Retinal pigment epithelial cell (primary cell): ENCODE measurements at regions not wholly inside any gene's neighbourhood (a gene's known extent, or its start where the extent isn't known, plus 50 kb on each side); places are given as distances from the start of the nearest gene placed in this dataset.

Experiments used
- DNase-seq: peaks from one replicate; pipeline ENCODE4 v3.0.0-alpha.2; 2010; ENCODE audit warnings: low read depth
- H3K4me3 ChIP-seq: 2 replicates; pipeline ENCODE4 v1.5.1; 2011; ENCODE audit warnings: mild to moderate bottlenecking, low read length, control low read depth, moderate library complexity
- CTCF ChIP-seq: conservative IDR thresholded peaks from 2 replicates; pipeline ENCODE4 v1.5.1; 2011; ENCODE audit warnings: low read depth, low read length, control low read depth, inconsistent platforms

DNA sequence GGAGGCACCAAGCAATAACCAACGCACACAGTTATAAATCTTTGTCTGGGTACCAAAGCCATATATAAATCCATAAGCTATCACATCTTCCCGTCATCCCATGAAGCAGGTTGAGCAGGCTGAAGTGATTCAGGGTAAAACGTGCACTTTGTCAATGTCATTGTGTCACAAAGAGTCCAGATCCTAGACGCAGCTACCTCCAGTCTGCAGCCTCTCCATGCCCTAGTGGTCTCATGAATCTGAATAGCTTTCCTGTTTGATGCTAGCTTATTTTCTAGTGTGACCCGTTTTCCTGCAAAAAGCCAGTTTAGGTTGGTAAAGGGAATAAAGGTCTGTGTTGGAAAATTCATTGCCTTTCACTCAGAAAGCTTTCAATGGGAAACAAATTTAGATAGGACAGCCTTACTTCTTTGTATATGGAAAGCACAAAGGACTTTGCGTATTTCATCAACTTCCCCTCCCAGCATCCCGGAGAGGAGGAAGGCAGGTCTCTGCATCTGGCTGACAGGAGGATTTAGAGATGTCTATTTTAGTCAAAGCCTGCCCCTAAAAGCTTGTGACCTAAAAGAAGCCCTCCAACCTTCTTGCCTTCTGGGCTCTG, 222.3 kb upstream of the ARL4C start:
- H3K4me3 ChIP-seq = no peak overlapping the region
- DNase-seq = no peak
- no peak for TF ChIP-seq CTCF

GRCh38 chr2:234716271-234716670, 219.4 kb upstream of the ARL4C start:
- no peak for DNase-seq
- no peak overlapping the region for H3K4me3 ChIP-seq
- no peak for TF ChIP-seq CTCF

DNA sequence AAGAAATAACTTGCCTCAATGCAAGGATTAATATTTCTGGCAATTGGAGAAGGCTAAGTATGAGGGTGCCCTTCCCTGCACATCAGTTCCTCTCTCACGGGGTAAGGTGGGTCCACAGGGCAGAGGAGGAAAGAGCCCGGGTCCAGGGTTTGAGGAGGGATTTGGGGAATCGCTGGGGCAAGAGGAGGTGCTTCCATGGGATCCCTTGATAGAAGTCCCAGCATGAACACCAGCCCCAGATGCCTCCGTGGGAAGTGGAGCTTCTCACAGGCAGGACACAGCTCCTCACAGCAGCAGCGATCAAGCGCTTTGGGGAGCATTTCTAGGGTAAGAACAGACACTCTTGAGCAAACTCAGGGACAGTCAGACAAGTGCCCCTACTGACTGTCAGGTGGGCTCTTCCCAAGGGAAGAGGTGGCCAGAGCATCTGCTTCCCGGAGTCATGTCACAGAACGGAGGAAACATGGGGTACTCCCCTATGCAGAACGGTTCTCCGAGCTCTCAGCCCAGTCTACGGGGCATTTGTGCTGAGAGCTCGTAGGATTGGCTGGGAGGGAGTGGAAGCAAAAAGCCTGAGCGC, 218.9 kb upstream of the ARL4C start:
- no peak for DNase-seq
- no peak for TF ChIP-seq CTCF
- H3K4me3 ChIP-seq = no peak overlapping the region

- TF ChIP-seq CTCF = no peak
- DNase-seq = no peak
- no peak overlapping the region for H3K4me3 ChIP-seq
These were observed 217.8 kb upstream of the ARL4C start for GRCh38 chr2:234714711-234715110.

DNA sequence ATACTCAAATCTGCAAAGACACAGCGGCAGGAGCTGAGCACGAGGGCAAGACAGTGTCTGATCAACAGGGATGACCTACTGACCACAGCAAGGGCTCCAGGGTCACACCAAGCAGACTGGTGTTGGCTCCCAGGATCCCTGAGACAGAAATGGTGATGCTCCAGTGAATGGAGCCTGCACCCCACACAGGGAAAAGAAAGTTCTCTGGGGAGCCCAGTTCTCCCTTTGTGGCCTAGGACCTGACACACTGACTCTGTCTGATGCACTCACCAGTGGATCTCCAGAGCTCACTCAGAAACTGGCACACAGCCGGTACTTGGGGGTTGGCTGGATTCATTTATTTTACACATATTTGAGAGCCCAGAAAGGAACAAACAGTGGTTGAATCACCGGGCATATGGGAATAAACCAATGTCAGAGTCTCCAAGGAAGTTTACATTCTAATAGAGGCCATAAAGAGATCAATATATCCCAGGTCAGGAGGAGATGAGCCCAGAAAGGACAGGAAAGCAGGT, 215.6 kb upstream of the ARL4C start:
- no peak for DNase-seq
- TF ChIP-seq CTCF = no peak
- no peak overlapping the region for H3K4me3 ChIP-seq

- H3K4me3 ChIP-seq = no peak overlapping the region
- TF ChIP-seq CTCF = no peak
- DNase-seq = no peak
These were observed 214.4 kb upstream of the ARL4C start for GRCh38 chr2:234711308-234711707.

DNA sequence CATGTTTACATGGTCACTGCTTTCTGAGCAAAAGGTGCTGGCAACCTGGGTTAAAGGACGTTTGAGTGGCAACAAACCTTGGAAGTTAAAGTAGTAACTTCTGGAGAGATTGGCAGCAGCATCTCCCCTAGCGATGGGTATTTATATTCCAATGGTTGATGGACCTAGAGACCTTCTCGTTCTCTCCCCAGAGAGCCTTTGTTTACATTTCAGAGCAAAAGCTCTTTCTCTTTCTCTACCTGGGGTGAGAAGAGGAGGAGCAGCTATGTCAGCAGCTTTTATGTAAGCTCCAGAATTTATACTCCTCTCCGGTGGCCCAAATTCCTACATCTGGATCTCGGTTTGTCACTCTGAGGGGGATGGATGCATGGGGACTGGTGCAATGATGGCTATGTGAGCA, 213.7 kb upstream of the ARL4C start:
- H3K4me3 ChIP-seq = no peak overlapping the region
- no peak for TF ChIP-seq CTCF
- DNase-seq = no peak
